Ishikawa (cell line): ENCODE measurements at regions not wholly inside any gene's neighbourhood (a gene's known extent, or its start where the extent isn't known, plus 50 kb on each side); places are given as distances from the start of the nearest gene placed in this dataset.

Experiments
- CEBPB ChIP-seq: IDR thresholded peaks from 2 replicates; pipeline ENCODE4 v1.6.1; 2012
- CREB1 ChIP-seq: IDR thresholded peaks from 2 replicates; pipeline ENCODE4 v1.6.1; 2012; ENCODE audit warnings: low read depth
- EGR1 ChIP-seq: IDR thresholded peaks from 2 replicates; pipeline ENCODE4 v1.6.1; 2012
- EP300 ChIP-seq: IDR thresholded peaks from 2 replicates; pipeline ENCODE4 v1.6.1; 2012; ENCODE audit warnings: borderline replicate concordance
- FOXM1 ChIP-seq: IDR thresholded peaks from 2 replicates; pipeline ENCODE4 v1.6.1; 2012; ENCODE audit warnings: low read depth, borderline replicate concordance
- MAX ChIP-seq: IDR thresholded peaks from 2 replicates; pipeline ENCODE4 v1.6.1; 2012
- NFIC ChIP-seq: IDR thresholded peaks from 2 replicates; pipeline ENCODE4 v1.6.1; 2012
- RAD21 ChIP-seq: IDR thresholded peaks from 2 replicates; pipeline ENCODE4 v1.6.1; 2012; ENCODE audit warnings: low read depth
- REST ChIP-seq: IDR thresholded peaks from 2 replicates; pipeline ENCODE4 v1.6.1; 2012; ENCODE audit warnings: low read depth, mild to moderate bottlenecking
- TAF1 ChIP-seq: IDR thresholded peaks from 2 replicates; pipeline ENCODE4 v1.6.1; 2012; ENCODE audit warnings: low read depth, mild to moderate bottlenecking
- TCF12 ChIP-seq: IDR thresholded peaks from 2 replicates; pipeline ENCODE4 v1.6.1; 2012; ENCODE audit warnings: low read depth
- TEAD4 ChIP-seq: IDR thresholded peaks from 2 replicates; pipeline ENCODE4 v1.6.1; 2012
- USF1 ChIP-seq: IDR thresholded peaks from 2 replicates; pipeline ENCODE4 v1.6.1; 2012
- YY1 ChIP-seq: IDR thresholded peaks from 2 replicates; pipeline ENCODE4 v1.6.1; 2012; ENCODE audit warnings: low read depth
- ZBTB7A ChIP-seq: IDR thresholded peaks from 2 replicates; pipeline ENCODE4 v1.6.1; 2012; ENCODE audit warnings: low read depth

- TF ChIP-seq MAX, result no peak
- no peak for TF ChIP-seq CREB1
These were observed 526.0 kb upstream of the NR2F2 start for GRCh38 chr15:95804484-95804883.

- TF ChIP-seq MAX (no peak), TEAD4 (no peak), CEBPB (no peak), EGR1 (no peak), YY1 (no peak), CREB1 (no peak), ZBTB7A (no peak), USF1 (no peak), REST (no peak), TAF1 (no peak), EP300 (no peak)
These were observed 518.0 kb upstream of the NR2F2 start for GRCh38 chr15:95812491-95812890.

GRCh38 chr15:95814908-95815307, 515.6 kb upstream of the NR2F2 start:
- no peak for TF ChIP-seq YY1
- no peak for TF ChIP-seq ZBTB7A
- TF ChIP-seq CREB1, result no peak
- TF ChIP-seq MAX, result no peak
- no peak for TF ChIP-seq CEBPB
- TF ChIP-seq REST, result no peak
- no peak for TF ChIP-seq TEAD4
- no peak for TF ChIP-seq TAF1
- no peak for TF ChIP-seq USF1
- TF ChIP-seq EP300, result no peak

- TF ChIP-seq TAF1, result no peak
- no peak for TF ChIP-seq FOXM1
- TF ChIP-seq TEAD4, result no peak
- no peak for TF ChIP-seq NFIC
- TF ChIP-seq YY1, result no peak
- no peak for TF ChIP-seq TCF12
- TF ChIP-seq USF1, result no peak
- TF ChIP-seq CEBPB, result no peak
- TF ChIP-seq EP300, result no peak
- no peak for TF ChIP-seq REST
- no peak for TF ChIP-seq MAX
- TF ChIP-seq EGR1, result no peak
- TF ChIP-seq RAD21, result no peak
- TF ChIP-seq CREB1, result no peak
- TF ChIP-seq ZBTB7A, result no peak
These were observed 513.9 kb upstream of the NR2F2 start for GRCh38 chr15:95816591-95816990.

- TF ChIP-seq TEAD4 (no peak), RAD21 (no peak), EGR1 (no peak), TCF12 (no peak), ZBTB7A (no peak), TAF1 (no peak), MAX (no peak), CEBPB (no peak), USF1 (no peak), CREB1 (no peak), REST (no peak), YY1 (no peak), EP300 (no peak), FOXM1 (no peak), NFIC (no peak)
These were observed 507.5 kb upstream of the NR2F2 start for GRCh38 chr15:95822961-95823360.
